HEK293 (cell line): ENCODE measurements at regions not wholly inside any gene's neighbourhood (a gene's known extent, or its start where the extent isn't known, plus 50 kb on each side); places are given as distances from the start of the nearest gene placed in this dataset.
A peak's percentile ranks its signal among the peaks of the same experiment; 100 is the strongest.

Experiments
- FEZF1 ChIP-seq: fragments of 450-650 bp; formaldehyde crosslinking; IDR thresholded peaks from 2 replicates; pipeline ENCODE4 v1.5.1; 2016; ENCODE audit warnings: missing biosample characterization, missing genetic modification characterization
- KLF7 ChIP-seq: fragments of 450-650 bp; formaldehyde crosslinking; IDR thresholded peaks from 2 replicates; pipeline ENCODE4 v1.5.1; 2016; ENCODE audit warnings: missing biosample characterization, missing genetic modification characterization, borderline replicate concordance
- KLF9 ChIP-seq: fragments of 450-650 bp; formaldehyde crosslinking; IDR thresholded peaks from 2 replicates; pipeline ENCODE4 v1.5.1; 2016; ENCODE audit warnings: missing biosample characterization, missing genetic modification characterization, low read depth
- MZF1 ChIP-seq: fragments of 450-650 bp; formaldehyde crosslinking; IDR thresholded peaks from 2 replicates; pipeline ENCODE4 v1.5.1; 2017; ENCODE audit warnings: missing biosample characterization, missing genetic modification characterization, borderline replicate concordance
- PRDM6 ChIP-seq: fragments of 450-650 bp; formaldehyde crosslinking; IDR thresholded peaks from 2 replicates; pipeline ENCODE4 v1.5.1; 2017; ENCODE audit warnings: missing biosample characterization, missing genetic modification characterization
- SETDB1 ChIP-seq: IDR thresholded peaks from one replicate; pipeline ENCODE4 v1.6.1; 2017; ENCODE audit warnings: mild to moderate bottlenecking, low read length, moderate library complexity, mixed read lengths; ENCODE audit not compliant: insufficient read length
- SP7 ChIP-seq: fragments of 450-650 bp; formaldehyde crosslinking; IDR thresholded peaks from 2 replicates; pipeline ENCODE4 v1.5.1; 2016; ENCODE audit warnings: missing biosample characterization, missing genetic modification characterization
- ZBTB17 ChIP-seq: fragments of 450-650 bp; formaldehyde crosslinking; IDR thresholded peaks from 2 replicates; pipeline ENCODE4 v1.5.1; 2016; ENCODE audit warnings: missing biosample characterization, missing genetic modification characterization
- ZNF112 ChIP-seq: fragments of 450-650 bp; formaldehyde crosslinking; IDR thresholded peaks from 2 replicates; pipeline ENCODE4 v1.5.0; 2017; ENCODE audit warnings: missing biosample characterization, missing genetic modification characterization
- ZNF121 ChIP-seq: fragments of 450-650 bp; formaldehyde crosslinking; IDR thresholded peaks from 2 replicates; pipeline ENCODE4 v1.5.1; 2016; ENCODE audit warnings: missing biosample characterization, missing genetic modification characterization
- ZNF138 ChIP-seq: fragments of 450-650 bp; formaldehyde crosslinking; IDR thresholded peaks from 2 replicates; pipeline ENCODE4 v1.5.1; 2016; ENCODE audit warnings: missing biosample characterization, missing genetic modification characterization, borderline replicate concordance
- ZNF18 ChIP-seq: fragments of 450-650 bp; formaldehyde crosslinking; IDR thresholded peaks from 2 replicates; pipeline ENCODE4 v1.5.1; 2016; ENCODE audit warnings: missing biosample characterization, missing genetic modification characterization
- ZNF202 ChIP-seq: fragments of 450-650 bp; formaldehyde crosslinking; IDR thresholded peaks from 2 replicates; pipeline ENCODE4 v1.5.1; 2016; ENCODE audit warnings: missing biosample characterization, missing genetic modification characterization, borderline replicate concordance
- ZNF341 ChIP-seq: fragments of 450-650 bp; formaldehyde crosslinking; IDR thresholded peaks from 2 replicates; pipeline ENCODE4; 2016; ENCODE audit warnings: low read depth, missing biosample characterization, missing genetic modification characterization
- ZNF37A ChIP-seq: fragments of 450-650 bp; IDR thresholded peaks from 2 replicates; pipeline ENCODE4 v1.5.1; 2018; ENCODE audit warnings: missing biosample characterization, missing genetic modification characterization
- ZNF433 ChIP-seq: fragments of 450-650 bp; formaldehyde crosslinking; IDR thresholded peaks from 2 replicates; pipeline ENCODE4 v1.5.1; 2016; ENCODE audit warnings: missing biosample characterization, missing genetic modification characterization, low read depth
- ZNF488 ChIP-seq: fragments of 450-650 bp; formaldehyde crosslinking; IDR thresholded peaks from 2 replicates; pipeline ENCODE4 v1.5.1; 2016; ENCODE audit warnings: missing biosample characterization, missing genetic modification characterization
- ZNF510 ChIP-seq: fragments of 450-650 bp; formaldehyde crosslinking; IDR thresholded peaks from 2 replicates; pipeline ENCODE4 v1.5.1; 2018; ENCODE audit warnings: mild to moderate bottlenecking, missing genetic modification characterization, missing biosample characterization; ENCODE audit not compliant: insufficient replicate concordance
- ZNF560 ChIP-seq: fragments of 450-650 bp; formaldehyde crosslinking; IDR thresholded peaks from 2 replicates; pipeline ENCODE4 v1.5.1; 2017; ENCODE audit warnings: missing biosample characterization, missing genetic modification characterization, borderline replicate concordance
- ZNF621 ChIP-seq: fragments of 450-650 bp; formaldehyde crosslinking; IDR thresholded peaks from 2 replicates; pipeline ENCODE4 v1.5.1; 2017; ENCODE audit warnings: missing biosample characterization, missing genetic modification characterization
- ZNF623 ChIP-seq: fragments of 450-650 bp; formaldehyde crosslinking; IDR thresholded peaks from 2 replicates; pipeline ENCODE4 v1.5.1; 2016; ENCODE audit warnings: missing biosample characterization, missing genetic modification characterization
- ZNF629 ChIP-seq: fragments of 450-650 bp; formaldehyde crosslinking; IDR thresholded peaks from 2 replicates; pipeline ENCODE4 v1.5.1; 2017; ENCODE audit warnings: missing biosample characterization, missing genetic modification characterization
- ZNF677 ChIP-seq: fragments of 450-650 bp; IDR thresholded peaks from 2 replicates; pipeline ENCODE4 v1.5.0; 2018; ENCODE audit warnings: missing biosample characterization, mild to moderate bottlenecking, missing genetic modification characterization, moderate library complexity
- ZNF785 ChIP-seq: fragments of 450-650 bp; formaldehyde crosslinking; IDR thresholded peaks from 2 replicates; pipeline ENCODE4 v1.5.1; 2016; ENCODE audit warnings: missing biosample characterization, missing genetic modification characterization
- ZNF837 ChIP-seq: fragments of 450-650 bp; formaldehyde crosslinking; IDR thresholded peaks from 2 replicates; pipeline ENCODE4 v1.5.1; 2016; ENCODE audit warnings: missing biosample characterization, missing genetic modification characterization
- ZSCAN30 ChIP-seq: fragments of 450-650 bp; IDR thresholded peaks from 2 replicates; pipeline ENCODE4 v1.5.1; 2018; ENCODE audit warnings: missing biosample characterization, mild to moderate bottlenecking, missing genetic modification characterization, moderate library complexity
- ZXDB ChIP-seq: fragments of 450-650 bp; formaldehyde crosslinking; IDR thresholded peaks from 2 replicates; pipeline ENCODE4 v1.5.1; 2016; ENCODE audit warnings: missing biosample characterization, missing genetic modification characterization

GRCh38 chr6:27608916-27609883, 136.3 kb upstream of the ZNF184 start (continued):
- TF ChIP-seq ZNF560 (no peak), ZNF837 (tag by site-specific recombination) (no peak), ZNF112 (tag by site-specific recombination) (no peak), ZNF202 (tag by site-specific recombination) (no peak), ZNF37A (tag by site-specific recombination) (no peak), SP7 (tag by site-specific recombination) (0 out of 2 replicates have a peak, but pooled peaks have one; percentile 13), ZBTB17 (tag by site-specific recombination) (peak; percentile 85), ZNF785 (tag by site-specific recombination) (no peak), ZNF341 (tag by site-specific recombination) (no peak), ZNF621 (tag by site-specific recombination) (no peak), KLF7 (tag by site-specific recombination) (no peak), ZNF433 (tag by site-specific recombination) (no peak), ZNF677 (tag by site-specific recombination) (no peak), MZF1 (tag by site-specific recombination) (no peak), PRDM6 (tag by site-specific recombination) (no peak), ZNF18 (tag by site-specific recombination) (no peak), FEZF1 (tag by site-specific recombination) (no peak), ZNF629 (no peak), ZNF510 (tag by site-specific recombination) (no peak), ZNF488 (tag by site-specific recombination) (no peak), ZSCAN30 (tag by site-specific recombination) (peak; percentile 67; the same call in 1 of the 2 replicates), ZXDB (tag by site-specific recombination) (no peak), ZNF623 (tag by site-specific recombination) (no peak), ZNF121 (tag by site-specific recombination) (no peak), KLF9 (tag by site-specific recombination) (no peak), SETDB1 (peak; percentile 46), ZNF138 (tag by site-specific recombination) (no peak)
- TF ChIP-seq, all 188 proteins: peak for 14
